ENCODE measurements at regions not wholly inside any gene's neighbourhood (a gene's known extent, or its start where the extent isn't known, plus 50 kb on each side); places are given as distances from the start of the nearest gene placed in this dataset.
A peak's percentile ranks its signal among the peaks of the same experiment; 100 is the strongest.

DNA sequence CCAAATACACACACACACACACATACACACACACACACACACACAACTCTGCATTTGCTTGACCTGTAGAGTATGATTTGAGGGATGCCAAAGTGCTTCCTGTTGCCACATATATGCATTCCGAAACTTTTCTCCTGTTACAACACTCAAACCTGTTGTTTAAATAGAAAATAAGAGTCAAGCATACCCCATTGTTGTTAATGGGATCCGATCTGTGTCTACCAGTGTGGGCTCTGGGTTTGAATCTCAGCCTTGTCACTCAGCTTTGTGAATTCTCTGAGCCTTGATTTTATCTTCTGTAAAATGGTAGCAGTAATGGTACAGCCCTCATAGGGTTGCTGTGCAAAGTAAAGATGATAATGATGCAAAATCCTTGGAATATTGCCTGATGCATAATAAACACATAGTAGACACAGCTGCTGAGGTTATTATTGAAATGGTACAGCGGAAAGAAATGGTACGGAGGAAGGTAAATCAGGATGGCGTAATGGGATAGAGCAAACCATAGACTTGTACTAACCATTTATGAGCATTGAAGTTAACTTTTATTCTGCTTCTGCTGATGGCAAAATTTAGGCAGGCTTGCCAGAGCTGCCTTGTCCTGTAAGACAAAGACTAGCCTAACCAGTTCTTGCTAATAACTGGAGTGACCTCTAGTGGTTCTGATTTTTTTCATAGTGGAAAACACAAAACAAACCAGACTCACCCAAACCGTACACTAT is 113.5 kb upstream of the PHACTR1 start:
- DNase-seq (ENCODE audit: low spot score), result peak; percentile 63
- Histone ChIP-seq H3K27ac (no peak overlapping the region), H3K27me3 (no peaks in the 10 kb centered on the region), H3K9me3 (ENCODE audit: low read depth) (no peaks in the 10 kb centered on the region), H3K9ac (no peak overlapping the region), H3K4me2 (no peak overlapping the region), H3K79me2 (ENCODE audit: low read depth) (no peaks in the 10 kb centered on the region), H3K4me1 (peaks cover 21% of the 10 kb centered on the region), H3K4me3 (no peak overlapping the region), H3F3A (ENCODE audit: low read depth) (peaks cover 14% of the 10 kb centered on the region), H4K20me1 (ENCODE audit: low read depth) (no peaks in the 10 kb centered on the region), H2AFZ (replicated peaks) (no peak overlapping the region), H3K36me3 (no peaks in the 10 kb centered on the region)
- no peak overlapping the region for H3K27ac Mint-ChIP-seq
- peaks cover 13% of the 10 kb centered on the region for H3K4me1 Mint-ChIP-seq
- no peaks in the 10 kb centered on the region for H3K9me3 Mint-ChIP-seq
- H3K27me3 Mint-ChIP-seq (ENCODE audit: insufficient read depth, low read depth), result no peaks in the 10 kb centered on the region
- no peaks in the 10 kb centered on the region for H3K36me3 Mint-ChIP-seq
- H3K4me3 Mint-ChIP-seq, result no peak overlapping the region
- TF ChIP-seq EZH2phosphoT487 (IDR thresholded peaks at IDR 0.05) (no peak), EZH2 (IDR thresholded peaks at IDR 0.05) (no peak)
- TF ChIP-seq, protein P1, sequence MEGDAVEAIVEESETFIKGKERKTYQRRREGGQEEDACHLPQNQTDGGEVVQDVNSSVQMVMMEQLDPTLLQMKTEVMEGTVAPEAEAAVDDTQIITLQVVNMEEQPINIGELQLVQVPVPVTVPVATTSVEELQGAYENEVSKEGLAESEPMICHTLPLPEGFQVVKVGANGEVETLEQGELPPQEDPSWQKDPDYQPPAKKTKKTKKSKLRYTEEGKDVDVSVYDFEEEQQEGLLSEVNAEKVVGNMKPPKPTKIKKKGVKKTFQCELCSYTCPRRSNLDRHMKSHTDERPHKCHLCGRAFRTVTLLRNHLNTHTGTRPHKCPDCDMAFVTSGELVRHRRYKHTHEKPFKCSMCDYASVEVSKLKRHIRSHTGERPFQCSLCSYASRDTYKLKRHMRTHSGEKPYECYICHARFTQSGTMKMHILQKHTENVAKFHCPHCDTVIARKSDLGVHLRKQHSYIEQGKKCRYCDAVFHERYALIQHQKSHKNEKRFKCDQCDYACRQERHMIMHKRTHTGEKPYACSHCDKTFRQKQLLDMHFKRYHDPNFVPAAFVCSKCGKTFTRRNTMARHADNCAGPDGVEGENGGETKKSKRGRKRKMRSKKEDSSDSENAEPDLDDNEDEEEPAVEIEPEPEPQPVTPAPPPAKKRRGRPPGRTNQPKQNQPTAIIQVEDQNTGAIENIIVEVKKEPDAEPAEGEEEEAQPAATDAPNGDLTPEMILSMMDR (IDR thresholded peaks at IDR 0.05), result peak; percentile 71

DNA sequence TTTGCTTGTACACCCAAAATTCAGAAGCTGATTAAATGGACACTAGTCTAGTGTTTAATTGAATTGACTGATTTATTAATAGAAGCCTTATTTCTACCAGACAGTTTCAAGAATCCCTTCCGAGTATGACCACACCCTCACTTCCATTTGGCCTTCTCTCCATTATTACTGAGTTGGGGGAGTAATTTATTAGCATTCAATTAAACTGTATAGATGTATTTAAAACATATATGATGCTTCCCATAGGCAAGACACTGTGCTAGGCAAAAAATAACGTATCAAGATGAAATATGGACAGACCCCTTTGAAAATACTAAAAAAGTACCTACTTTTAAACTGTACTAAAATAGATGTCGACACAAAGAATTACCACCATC is 112.9 kb upstream of the PHACTR1 start:
- TF ChIP-seq, protein P1 (IDR thresholded peaks at IDR 0.05), result no peak
- no peak for TF ChIP-seq EZH2phosphoT487 (IDR thresholded peaks at IDR 0.05)
- no peak for TF ChIP-seq EZH2 (IDR thresholded peaks at IDR 0.05)
- H3K4me2 ChIP-seq, result no peak overlapping the region

DNA sequence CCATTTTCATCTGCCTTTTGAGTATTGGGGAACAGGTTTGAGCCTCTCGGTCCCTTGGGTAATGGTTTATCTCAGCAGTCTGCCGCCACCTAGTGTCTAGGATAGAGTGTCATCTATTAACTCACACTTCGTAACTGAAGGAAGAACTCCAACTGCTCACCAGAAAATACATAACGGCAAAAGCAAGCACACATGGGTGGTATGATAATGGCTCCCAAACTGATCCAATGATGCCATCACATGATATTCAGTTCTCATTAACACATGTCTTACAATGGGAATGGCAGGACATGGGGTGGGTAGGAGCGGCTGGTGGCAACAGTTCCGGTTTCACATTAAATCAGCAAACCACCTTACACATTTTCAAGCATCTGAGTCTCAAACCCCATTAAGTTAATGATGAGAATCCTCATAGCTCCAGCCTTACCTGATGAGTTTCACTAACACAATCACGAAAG is 110.7 kb upstream of the PHACTR1 start:
- no peaks in the 10 kb centered on the region for H3K79me2 ChIP-seq (ENCODE audit: low read depth)
- H3K4me1 Mint-ChIP-seq, result peaks cover 5% of the 10 kb centered on the region

More for the DNA sequence above, 112.9 kb upstream of the PHACTR1 start:
- H3K27ac ChIP-seq, result no peak overlapping the region
- H3K9me3 Mint-ChIP-seq, result no peaks in the 10 kb centered on the region
- no peaks in the 10 kb centered on the region for H4K20me1 ChIP-seq (ENCODE audit: low read depth)
- H3K9me3 ChIP-seq (ENCODE audit: low read depth), result no peaks in the 10 kb centered on the region
- no peaks in the 10 kb centered on the region for H3K27me3 Mint-ChIP-seq (ENCODE audit: insufficient read depth, low read depth)
- H3K4me1 ChIP-seq, result peaks cover 21% of the 10 kb centered on the region
- H2AFZ ChIP-seq (replicated peaks), result no peak overlapping the region
- no peak overlapping the region for H3K27ac Mint-ChIP-seq
- no peaks in the 10 kb centered on the region for H3K36me3 ChIP-seq
- H3F3A ChIP-seq (ENCODE audit: low read depth), result peaks cover 14% of the 10 kb centered on the region
- H3K4me3 Mint-ChIP-seq, result no peak overlapping the region
- no peak for DNase-seq (ENCODE audit: low spot score)
- H3K79me2 ChIP-seq (ENCODE audit: low read depth), result no peaks in the 10 kb centered on the region
- no peak overlapping the region for H3K4me3 ChIP-seq
- no peaks in the 10 kb centered on the region for H3K36me3 Mint-ChIP-seq
- no peak overlapping the region for H3K9ac ChIP-seq
- peaks cover 13% of the 10 kb centered on the region for H3K4me1 Mint-ChIP-seq
- H3K27me3 ChIP-seq, result no peaks in the 10 kb centered on the region

More for the DNA sequence above, 110.7 kb upstream of the PHACTR1 start:
- peak; percentile 85 for DNase-seq (ENCODE audit: low spot score)
- no peak overlapping the region for H3K4me3 ChIP-seq
- H3K36me3 ChIP-seq, result no peaks in the 10 kb centered on the region
- no peaks in the 10 kb centered on the region for H3K36me3 Mint-ChIP-seq
- H3K9ac ChIP-seq, result no peak overlapping the region
- H3K27me3 Mint-ChIP-seq (ENCODE audit: insufficient read depth, low read depth), result no peaks in the 10 kb centered on the region
- H3K4me1 ChIP-seq, result peaks cover 14% of the 10 kb centered on the region
- H3K27me3 ChIP-seq, result no peaks in the 10 kb centered on the region
- H3K27ac Mint-ChIP-seq, result no peak overlapping the region
- no peaks in the 10 kb centered on the region for H3K9me3 ChIP-seq (ENCODE audit: low read depth)
- H3K4me3 Mint-ChIP-seq, result no peak overlapping the region
- H2AFZ ChIP-seq (replicated peaks), result no peak overlapping the region
- H3K27ac ChIP-seq, result no peak overlapping the region
- no peaks in the 10 kb centered on the region for H4K20me1 ChIP-seq (ENCODE audit: low read depth)
- H3K4me2 ChIP-seq, result no peak overlapping the region
- no peaks in the 10 kb centered on the region for H3K9me3 Mint-ChIP-seq
- peaks cover 7% of the 10 kb centered on the region for H3F3A ChIP-seq (ENCODE audit: low read depth)
- no peak for TF ChIP-seq EZH2phosphoT487 (IDR thresholded peaks at IDR 0.05)
- TF ChIP-seq EZH2 (IDR thresholded peaks at IDR 0.05), result no peak
- TF ChIP-seq, protein P1 (IDR thresholded peaks at IDR 0.05), result peak; percentile 86
